ENCODE measurements at regions not wholly inside any gene's neighbourhood (a gene's known extent, or its start where the extent isn't known, plus 50 kb on each side); places are given as distances from the start of the nearest gene placed in this dataset.

DNA sequence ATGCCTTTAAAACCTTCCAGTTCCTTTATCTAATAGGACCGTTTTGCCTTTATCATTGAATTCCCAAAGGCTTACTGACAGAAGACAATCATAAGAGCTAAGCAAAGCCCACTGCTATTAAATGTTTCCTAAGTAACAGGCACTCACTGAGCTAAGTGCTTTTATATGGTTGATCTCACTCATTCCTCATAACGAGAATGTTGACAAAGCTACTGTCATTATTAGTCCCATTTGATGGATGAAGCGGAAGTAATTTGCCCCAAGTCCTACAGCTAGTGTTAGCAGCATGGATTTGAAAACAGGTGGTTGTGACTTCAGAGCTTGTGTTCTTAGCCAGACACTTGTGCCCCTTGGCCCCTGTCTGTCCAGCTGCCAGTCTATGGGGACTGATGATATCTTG, 134.8 kb upstream of the SERPINE2 start:
- Histone ChIP-seq H3K4me2 (ENCODE audit: control insufficient read depth, extremely low read depth, insufficient read depth, low read depth, low read length) (no peak overlapping the region), H4K20me1 (ENCODE audit: control insufficient read depth, extremely low read depth, insufficient read depth, low read length) (no peaks in the 10 kb centered on the region), H3K4me3 (ENCODE audit: control insufficient read depth in 2 of 3, extremely low read depth in 1 of 3, insufficient read depth in 2 of 3, low read depth in 1 of 3, low read length in 3 of 3) (no peak overlapping the region), H3K4me1 (ENCODE audit: control insufficient read depth, extremely low read depth, insufficient read depth, low read length) (peaks cover 7% of the 10 kb centered on the region), H3K79me2 (ENCODE audit: control insufficient read depth, insufficient read depth, low read length) (no peaks in the 10 kb centered on the region), H3K36me3 (ENCODE audit: control insufficient read depth in 2 of 2, extremely low read depth in 1 of 2, insufficient read depth in 2 of 2, low read length in 2 of 2) (no peaks in the 10 kb centered on the region), H3K27me3 (ENCODE audit: control insufficient read depth, extremely low read depth, insufficient read depth, low read length) (no peaks in the 10 kb centered on the region), H3K9me3 (ENCODE audit: control insufficient read depth, low read depth, low read length) (no peaks in the 10 kb centered on the region), H3K9me1 (ENCODE audit: control insufficient read depth, extremely low read depth, insufficient read depth, low read length) (no peaks in the 10 kb centered on the region), H3K9ac (ENCODE audit: control insufficient read depth, extremely low read depth, insufficient read depth, low read length) (no peak overlapping the region), H3K27ac (ENCODE audit: control insufficient read depth, insufficient read depth, low read length) (no peak overlapping the region), H2AFZ (ENCODE audit: control insufficient read depth, low read length) (no peak overlapping the region)
- dilution Hi-C loops (cut with MboI; ENCODE audit: extremely low pct_ligation_motif_present, low sequenced_read_pairs) = no loop called here
- TF ChIP-seq EZH2 (IDR thresholded peaks at IDR 0.05; ENCODE audit: low read length) = no peak
- TF ChIP-seq, protein P1, sequence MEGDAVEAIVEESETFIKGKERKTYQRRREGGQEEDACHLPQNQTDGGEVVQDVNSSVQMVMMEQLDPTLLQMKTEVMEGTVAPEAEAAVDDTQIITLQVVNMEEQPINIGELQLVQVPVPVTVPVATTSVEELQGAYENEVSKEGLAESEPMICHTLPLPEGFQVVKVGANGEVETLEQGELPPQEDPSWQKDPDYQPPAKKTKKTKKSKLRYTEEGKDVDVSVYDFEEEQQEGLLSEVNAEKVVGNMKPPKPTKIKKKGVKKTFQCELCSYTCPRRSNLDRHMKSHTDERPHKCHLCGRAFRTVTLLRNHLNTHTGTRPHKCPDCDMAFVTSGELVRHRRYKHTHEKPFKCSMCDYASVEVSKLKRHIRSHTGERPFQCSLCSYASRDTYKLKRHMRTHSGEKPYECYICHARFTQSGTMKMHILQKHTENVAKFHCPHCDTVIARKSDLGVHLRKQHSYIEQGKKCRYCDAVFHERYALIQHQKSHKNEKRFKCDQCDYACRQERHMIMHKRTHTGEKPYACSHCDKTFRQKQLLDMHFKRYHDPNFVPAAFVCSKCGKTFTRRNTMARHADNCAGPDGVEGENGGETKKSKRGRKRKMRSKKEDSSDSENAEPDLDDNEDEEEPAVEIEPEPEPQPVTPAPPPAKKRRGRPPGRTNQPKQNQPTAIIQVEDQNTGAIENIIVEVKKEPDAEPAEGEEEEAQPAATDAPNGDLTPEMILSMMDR (optimal IDR thresholded peaks at IDR 0.05 in 1 of 3, IDR thresholded peaks at IDR 0.05 in 1 of 3, conservative IDR thresholded peaks at IDR 0.05 in 1 of 3; ENCODE audit: extremely low read depth in 1 of 3, insufficient read depth in 2 of 3, low read length in 3 of 3) = no peak
- FAIRE-seq = no peak
- no peak for DNase-seq (ENCODE audit: low read depth, low spot score)

DNA sequence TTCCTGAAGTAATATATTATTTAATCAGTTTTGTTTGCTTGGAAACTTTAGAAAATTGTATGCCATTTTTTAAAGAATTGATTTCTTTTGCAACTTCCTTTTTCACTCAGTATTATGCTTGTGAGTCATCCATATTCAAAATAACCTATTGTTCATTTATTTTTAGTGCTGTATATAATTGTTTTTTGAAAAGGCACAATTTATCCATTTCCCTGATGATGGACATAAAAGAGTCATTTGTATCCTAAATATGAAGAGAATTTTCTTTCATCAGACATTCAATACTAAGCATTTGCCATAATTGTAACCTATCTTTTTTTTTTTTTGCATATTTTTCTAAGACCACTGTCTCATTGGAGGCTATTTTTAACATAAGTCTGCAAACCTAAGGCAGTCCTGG, 134.1 kb upstream of the SERPINE2 start:
- peaks cover 3% of the 10 kb centered on the region for H3K4me1 ChIP-seq (ENCODE audit: control insufficient read depth, extremely low read depth, insufficient read depth, low read length)
- no peak overlapping the region for H3K9ac ChIP-seq (ENCODE audit: control insufficient read depth, extremely low read depth, insufficient read depth, low read length)
- no peak overlapping the region for H3K4me2 ChIP-seq (ENCODE audit: control insufficient read depth, extremely low read depth, insufficient read depth, low read depth, low read length)
- H3K27ac ChIP-seq (ENCODE audit: control insufficient read depth, insufficient read depth, low read length) = no peak overlapping the region
- no peaks in the 10 kb centered on the region for H3K27me3 ChIP-seq (ENCODE audit: control insufficient read depth, extremely low read depth, insufficient read depth, low read length)
- dilution Hi-C loops (cut with MboI; ENCODE audit: extremely low pct_ligation_motif_present, low sequenced_read_pairs) = no loop called here
- H4K20me1 ChIP-seq (ENCODE audit: control insufficient read depth, extremely low read depth, insufficient read depth, low read length) = no peaks in the 10 kb centered on the region
- H3K4me3 ChIP-seq (ENCODE audit: control insufficient read depth in 2 of 3, extremely low read depth in 1 of 3, insufficient read depth in 2 of 3, low read depth in 1 of 3, low read length in 3 of 3) = no peak overlapping the region
- TF ChIP-seq, protein P1 (optimal IDR thresholded peaks at IDR 0.05 in 1 of 3, IDR thresholded peaks at IDR 0.05 in 1 of 3, conservative IDR thresholded peaks at IDR 0.05 in 1 of 3; ENCODE audit: extremely low read depth in 1 of 3, insufficient read depth in 2 of 3, low read length in 3 of 3) = no peak
- TF ChIP-seq EZH2 (IDR thresholded peaks at IDR 0.05; ENCODE audit: low read length) = no peak
- DNase-seq (ENCODE audit: low read depth, low spot score) (no peak), FAIRE-seq (no peak)
- no peaks in the 10 kb centered on the region for H3K36me3 ChIP-seq (ENCODE audit: control insufficient read depth in 2 of 2, extremely low read depth in 1 of 2, insufficient read depth in 2 of 2, low read length in 2 of 2)
- H3K9me1 ChIP-seq (ENCODE audit: control insufficient read depth, extremely low read depth, insufficient read depth, low read length) = no peaks in the 10 kb centered on the region
- H3K79me2 ChIP-seq (ENCODE audit: control insufficient read depth, insufficient read depth, low read length) = no peaks in the 10 kb centered on the region
- H2AFZ ChIP-seq (ENCODE audit: control insufficient read depth, low read length) = no peak overlapping the region
- H3K9me3 ChIP-seq (ENCODE audit: control insufficient read depth, low read depth, low read length) = no peaks in the 10 kb centered on the region
